BJ (cell line): ENCODE measurements at regions not wholly inside any gene's neighbourhood (a gene's known extent, or its start where the extent isn't known, plus 50 kb on each side); places are given as distances from the start of the nearest gene placed in this dataset.

ENCODE experiments used
- CTCF ChIA-PET: fragments of 350-600 bp; formaldehyde crosslinking; extraction: SDS; loops from one replicate; lab custom pipeline; 2021; ENCODE audit warnings: antibody characterized with exemption, inconsistent platforms; lab: Yijun Ruan, JAX
- POLR2A ChIA-PET: fragments of 300-600 bp; sonication (Branson Sonifier 250); formaldehyde crosslinking; extraction: SDS; loops from one replicate; lab custom pipeline; 2021; ENCODE audit warnings: antibody characterized with exemption; lab: Charles Lee
- DNase-seq: peaks from one replicate; pipeline ENCODE4 v3.0.0-alpha.2; 2011; ENCODE audit warnings: low read depth
- H3K27me3 ChIP-seq: 2 replicates; pipeline ENCODE4 v1.6.0; 2011; ENCODE audit warnings: low read length; ENCODE audit not compliant: control insufficient read depth, insufficient read depth
- H3K36me3 ChIP-seq: 2 replicates; pipeline ENCODE4 v1.5.1; 2011; ENCODE audit warnings: low read length; ENCODE audit not compliant: control insufficient read depth, insufficient read depth
- H3K4me3 ChIP-seq: 2 replicates; pipeline ENCODE4 v1.5.1; 2011; ENCODE audit warnings: low read depth, mild to moderate bottlenecking, control low read depth, low read length
- CTCF ChIP-seq: IDR thresholded peaks from 2 replicates; pipeline ENCODE4 v1.5.1; 2011; ENCODE audit warnings: low read depth, mild to moderate bottlenecking, control low read depth, inconsistent platforms, low read length, moderate library complexity; ENCODE audit not compliant: insufficient read depth

- CTCF ChIA-PET = no interaction called here
- no peak for TF ChIP-seq CTCF
- H3K27me3 ChIP-seq = no peaks in the 10 kb centered on the region
- POLR2A ChIA-PET = no interaction called here
- DNase-seq = no peak
- H3K36me3 ChIP-seq = no peaks in the 10 kb centered on the region
- no peak overlapping the region for H3K4me3 ChIP-seq
These were observed 406.0 kb upstream of the ADARB2 start for GRCh38 chr10:2143213-2143835.

- DNase-seq = no peak
- Histone ChIP-seq H3K4me3 (no peak overlapping the region), H3K27me3 (no peaks in the 10 kb centered on the region), H3K36me3 (no peaks in the 10 kb centered on the region)
- TF ChIP-seq CTCF = no peak
- CTCF ChIA-PET = no interaction called here
- POLR2A ChIA-PET = no interaction called here
These were observed 402.4 kb upstream of the ADARB2 start for GRCh38 chr10:2139746-2140145.

DNA sequence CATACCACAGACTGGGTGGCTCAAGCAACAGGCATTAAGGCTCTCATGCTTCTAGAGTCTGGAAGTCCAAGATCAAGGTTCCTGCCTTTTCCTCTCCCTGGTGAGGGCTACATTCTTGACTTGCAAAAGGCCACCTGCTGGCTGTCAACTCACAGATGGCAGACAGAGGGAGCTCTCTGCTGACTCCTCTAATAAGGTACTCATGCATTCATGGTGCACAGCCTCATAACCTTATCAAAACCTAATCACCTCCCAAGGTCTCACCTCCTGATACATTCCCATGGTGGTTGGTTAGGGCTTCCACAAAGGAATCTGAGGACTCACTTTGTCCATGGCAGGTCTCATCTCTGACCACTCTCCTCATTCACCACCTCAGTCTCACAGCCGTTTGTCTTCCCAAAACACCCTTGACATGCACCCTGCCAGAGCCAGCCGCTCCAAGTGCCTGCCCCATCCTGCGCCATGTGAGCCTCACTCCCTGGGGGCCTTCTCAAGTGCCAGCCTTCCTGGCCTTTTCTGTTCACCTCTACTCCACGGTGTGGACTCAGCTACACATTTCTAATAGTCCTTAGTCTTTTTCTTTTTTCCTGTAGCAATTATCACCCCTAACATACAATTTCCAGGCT is 400.3 kb upstream of the ADARB2 start:
- H3K4me3 ChIP-seq = no peak overlapping the region
- no peaks in the 10 kb centered on the region for H3K27me3 ChIP-seq
- POLR2A ChIA-PET = no interaction called here
- no peak for TF ChIP-seq CTCF
- CTCF ChIA-PET = no interaction called here
- no peak for DNase-seq
- H3K36me3 ChIP-seq = no peaks in the 10 kb centered on the region

- POLR2A ChIA-PET = no interaction called here
These were observed 393.5 kb upstream of the ADARB2 start for GRCh38 chr10:2130705-2131305.

More at GRCh38 chr10:2130705-2131305, 393.5 kb upstream of the ADARB2 start:
- no peak for DNase-seq
- H3K4me3 ChIP-seq = no peak overlapping the region
- CTCF ChIA-PET = no interaction called here
- no peak for TF ChIP-seq CTCF
- H3K27me3 ChIP-seq = no peaks in the 10 kb centered on the region
- no peaks in the 10 kb centered on the region for H3K36me3 ChIP-seq
